GM12878 (cell line): ENCODE measurements at regions not wholly inside any gene's neighbourhood (a gene's known extent, or its start where the extent isn't known, plus 50 kb on each side); places are given as distances from the start of the nearest gene placed in this dataset.

Experiments
- ATAC-seq: fragments of 200-7000 bp; cut with Tn5 transposase; 3 replicates; pipeline ENCODE4 v1.9.1; 2020; ENCODE audit warnings: mild to moderate bottlenecking, moderate library complexity
- BruUV-seq: library from RNA; stranded (reverse); fragments of 400-500 nt; replicated peaks from 2 replicates; lab custom pipeline; 2021; lab: Mats Ljungman, UMichigan
- CTCF ChIA-PET: fragments of 300-600 bp; sonication (Branson Sonifier 250); formaldehyde crosslinking; extraction: SDS; loops from one replicate; lab custom pipeline; 2021; ENCODE audit warnings: inconsistent platforms; lab: Yijun Ruan, JAX
- POLR2A ChIA-PET: fragments of 350-600 bp; formaldehyde crosslinking; extraction: SDS; loops from one replicate; lab custom pipeline; 2021; ENCODE audit warnings: inconsistent platforms; lab: Charles Lee
- RAD21 ChIA-PET: fragments of 300-600 bp; sonication (Branson Sonifier 250); formaldehyde crosslinking; loops from one replicate; lab custom pipeline; 2023; ENCODE audit warnings: antibody characterized with exemption; ENCODE audit not compliant: unreplicated experiment; lab: Charles Lee
- SMC1A ChIA-PET: fragments of 300-600 bp; sonication (Branson Sonifier 250); formaldehyde crosslinking; loops from one replicate; lab custom pipeline; 2023; ENCODE audit not compliant: unreplicated experiment, uncharacterized antibody; lab: Charles Lee
- DNase-seq: peaks from one replicate; pipeline ENCODE4 v3.0.0-alpha.2; 2011; ENCODE audit warnings: low read depth, low spot score
- FAIRE-seq: peaks from 3 replicates; lab custom pipeline; 2011; peaks lifted over from hg19 to GRCh38; lab: Jason Lieb, UNC
- H2AFZ ChIP-seq: 2 replicates; pipeline ENCODE4 v1.6.0; 2011; ENCODE audit warnings: low read depth, low read length, control low read depth; ENCODE audit not compliant: control insufficient read depth
- H3K27ac ChIP-seq: 2 replicates; pipeline ENCODE4 v1.5.1; 2011; ENCODE audit warnings: control low read depth; ENCODE audit not compliant: control insufficient read depth, insufficient read depth
- H3K27me3 ChIP-seq, 2 experiments: replicated peaks in 1 of 2; 2 replicates each; pipeline versions ENCODE4 v1.6.0 to v1.6.1; 2011; ENCODE audit warnings: low read length in 1 of 2; ENCODE audit not compliant: control insufficient read depth in 2 of 2, insufficient read depth in 2 of 2
- H3K36me3 ChIP-seq, 2 experiments: 2 replicates each; pipeline ENCODE4 v1.5.1; 2011; ENCODE audit warnings: low read length in 1 of 2; ENCODE audit not compliant: control insufficient read depth in 2 of 2, insufficient read depth in 2 of 2
- H3K4me1 ChIP-seq: 2 replicates; pipeline ENCODE4 v1.6.1; 2011; ENCODE audit warnings: mild to moderate bottlenecking, low read length, moderate library complexity, mixed read lengths; ENCODE audit not compliant: control insufficient read depth, insufficient read depth
- H3K4me2 ChIP-seq: 2 replicates; pipeline ENCODE4 v1.6.0; 2011; ENCODE audit warnings: control low read depth; ENCODE audit not compliant: control insufficient read depth, insufficient read depth
- H3K4me3 ChIP-seq: fragments of 200-600 bp; sonication (generic); 2 replicates; pipeline ENCODE4 v1.5.1; 2016
- H3K79me2 ChIP-seq: 2 replicates; pipeline ENCODE4 v1.6.0; 2011; ENCODE audit warnings: low read length; ENCODE audit not compliant: control insufficient read depth, insufficient read depth
- H3K9ac ChIP-seq: 2 replicates; pipeline ENCODE4 v1.8.0; 2011; ENCODE audit warnings: low read length, control low read depth, mixed read lengths; ENCODE audit not compliant: control insufficient read depth, insufficient read depth
- H3K9me3 ChIP-seq: replicated peaks from 3 replicates; pipeline ENCODE4 v1.5.1; 2011; ENCODE audit warnings: mild to moderate bottlenecking, low read length; ENCODE audit not compliant: control insufficient read depth, insufficient read depth
- H4K20me1 ChIP-seq: 2 replicates; pipeline ENCODE4 v1.6.0; 2011; ENCODE audit not compliant: control insufficient read depth, insufficient read depth
- ATF7 ChIP-seq: fragments of 450-650 bp; IDR thresholded peaks from 2 replicates; pipeline ENCODE4 v1.6.1; 2016; ENCODE audit warnings: low read depth, mild to moderate bottlenecking
- CHD4 ChIP-seq: fragments of 200-600 bp; sonication (generic); IDR thresholded peaks from 2 replicates; pipeline ENCODE4 v1.6.1; 2016; ENCODE audit warnings: mild to moderate bottlenecking
- CTCF ChIP-seq, 3 experiments: IDR thresholded peaks in 2 of 3; conservative IDR thresholded peaks in 1 of 3; 2 replicates each; pipeline ENCODE4 v1.5.1; 2011; ENCODE audit warnings: low read depth in 3 of 3, low read length in 3 of 3, mild to moderate bottlenecking in 3 of 3, control low read depth in 2 of 3, moderate library complexity in 2 of 3, inconsistent platforms in 1 of 3, mixed read lengths in 1 of 3; ENCODE audit not compliant: control insufficient read depth in 2 of 3, insufficient read depth in 1 of 3; ENCODE audit errors: extremely low read depth in 1 of 3
- E2F4 ChIP-seq: IDR thresholded peaks from 2 replicates; pipeline ENCODE4 v1.6.1; 2012; ENCODE audit warnings: low read depth, low read length, improper control_type of control experiment
- FOS ChIP-seq: IDR thresholded peaks from 3 replicates; pipeline ENCODE4 v1.6.1; 2011; ENCODE audit warnings: borderline replicate concordance; ENCODE audit not compliant: insufficient read length; ENCODE audit errors: extremely low read depth
- IKZF2 ChIP-seq, 2 experiments: fragments of 450-650 bp; IDR thresholded peaks; 2 replicates each; pipeline ENCODE4 v1.6.1; 2017; ENCODE audit warnings: mild to moderate bottlenecking in 2 of 2, moderate library complexity in 2 of 2
- MTA2 ChIP-seq: fragments of 450-650 bp; IDR thresholded peaks from 2 replicates; pipeline ENCODE4 v1.6.1; 2016; ENCODE audit warnings: low read depth, mild to moderate bottlenecking, moderate library complexity
- MYB ChIP-seq: fragments of 150-350 bp; IDR thresholded peaks from 2 replicates; pipeline ENCODE4 v1.6.1; 2014; ENCODE audit warnings: mild to moderate bottlenecking, low read depth, low read length, borderline replicate concordance
- PAX5 ChIP-seq: IDR thresholded peaks from 2 replicates; pipeline ENCODE4 v1.6.1; 2011; ENCODE audit warnings: low read depth, low read length, borderline replicate concordance
- POLR2A ChIP-seq: IDR thresholded peaks from 2 replicates; pipeline ENCODE4 v1.6.1; 2011; ENCODE audit warnings: low read depth, mild to moderate bottlenecking, low read length
- POU2F2 ChIP-seq: IDR thresholded peaks from 3 replicates; pipeline ENCODE4 v1.6.1; 2011; ENCODE audit warnings: low read depth, mild to moderate bottlenecking, low read length, borderline replicate concordance
- RAD21 ChIP-seq: IDR thresholded peaks from 2 replicates; pipeline ENCODE4 v1.6.1; 2011; ENCODE audit warnings: mild to moderate bottlenecking, low read depth, low read length, moderate library complexity; ENCODE audit not compliant: insufficient read depth
- SMARCA5 ChIP-seq: fragments of 450-650 bp; IDR thresholded peaks from 2 replicates; pipeline ENCODE4 v1.6.1; 2017; ENCODE audit warnings: mild to moderate bottlenecking
- SP1 ChIP-seq: IDR thresholded peaks from one replicate; pipeline ENCODE4 v1.6.1; 2011; ENCODE audit warnings: low read depth, low read length
- WRNIP1 ChIP-seq: IDR thresholded peaks from 2 replicates; pipeline ENCODE4 v1.6.1; 2011; ENCODE audit warnings: low read depth, low read length, improper control_type of control experiment, borderline replicate concordance
- ZBED1 ChIP-seq: IDR thresholded peaks from 2 replicates; pipeline ENCODE4 v1.6.1; 2016; ENCODE audit warnings: borderline replicate concordance
- WGBS: methylation state at CpG from one replicate; pipeline ENCODE4 v1.1.6; 2016; ENCODE audit warnings: low lambda C conversion rate; ENCODE audit not compliant: insufficient replicate concordance, insufficient coverage; ENCODE audit errors: missing lambda C conversion rate; 5-methylcytosine and 5-hydroxymethylcytosine counted together
- in situ Hi-C: fragments of 300-500 bp; cut with MboI; formaldehyde crosslinking; loops from 9 replicates; pipeline ENCODE4 v1.14.3; 2018; ENCODE audit warnings: mixed read lengths
- intact Hi-C: fragments of 100-400 bp; cut with micrococcal nuclease; formaldehyde crosslinking; loops from one replicate; pipeline ENCODE4 v1.14.2; 2022; ENCODE audit not compliant: unreplicated experiment

GRCh38 chr14:105945896-105946295, 419.5 kb downstream of the TMEM121 start:
- Histone ChIP-seq H3K4me3 (no peak overlapping the region), H3K9me3 (no peaks in the 10 kb centered on the region), H3K27me3 (no peaks in the 10 kb centered on the region), H2AFZ (no peak overlapping the region), H3K9ac (no peak overlapping the region), H3K27ac (no peak overlapping the region), H3K4me1 (peaks cover 2% of the 10 kb centered on the region; the same call in 1 of the 2 replicates), H3K79me2 (no peaks in the 10 kb centered on the region), H3K4me2 (no peak overlapping the region), H3K36me3 (no peaks in the 10 kb centered on the region), H4K20me1 (no peaks in the 10 kb centered on the region)
- FAIRE-seq (no peak), DNase-seq (no peak), ATAC-seq (no peak)
- RAD21 ChIA-PET = no interaction called here
- no TSS peak for BruUV-seq
- intact Hi-C loops = no loop called here
- CTCF ChIA-PET = no interaction called here
- TF ChIP-seq SP1 = no peak
- no peak for TF ChIP-seq E2F4
- peak; percentile 21; the same call in 1 of the 2 replicates for TF ChIP-seq RAD21
- no peak for TF ChIP-seq POLR2A
- no CpG with 5 or more reads among the region's 7 CpGs for WGBS
- in situ Hi-C loops = no loop called here
- SMC1A ChIA-PET = no interaction called here
- POLR2A ChIA-PET = no interaction called here

- DNase-seq = no peak
- intact Hi-C loops = no loop called here
- Histone ChIP-seq H4K20me1 (no peaks in the 10 kb centered on the region), H3K79me2 (no peaks in the 10 kb centered on the region), H3K27ac (no peak overlapping the region), H3K9ac (no peak overlapping the region), H3K4me3 (no peak overlapping the region), H3K27me3 (no peaks in the 10 kb centered on the region), H2AFZ (no peak overlapping the region), H3K4me2 (no peak overlapping the region), H3K4me1 (peaks cover 3% of the 10 kb centered on the region; the same call in 1 of the 2 replicates), H3K9me3 (no peaks in the 10 kb centered on the region), H3K36me3 (no peaks in the 10 kb centered on the region)
- ChIA-PET RAD21 (no interaction called here), SMC1A (no interaction called here), CTCF (no interaction called here), POLR2A (no interaction called here)
- TF ChIP-seq CTCF (IDR thresholded peaks at IDR 0.05 in 2 of 3, conservative IDR thresholded peaks at IDR 0.05 in 1 of 3; ENCODE audit: control insufficient read depth in 2 of 3, extremely low read depth in 1 of 3, insufficient read depth in 1 of 3, low read depth in 3 of 3, low read length in 3 of 3) = no peak
- TF ChIP-seq CHD4 = no peak
- TF ChIP-seq ZBED1 = no peak
- no peak for TF ChIP-seq POU2F2
- no peak for TF ChIP-seq MTA2
- no peak for TF ChIP-seq MYB
- TF ChIP-seq FOS = no peak
- TF ChIP-seq WRNIP1 = no peak
- no peak for TF ChIP-seq PAX5
- no peak for TF ChIP-seq IKZF2 (IDR thresholded peaks at IDR 0.05)
- TF ChIP-seq SMARCA5 = no peak
- TF ChIP-seq ATF7 = no peak
- ATAC-seq = no peak
- no CpG with 5 or more reads among the region's 4 CpGs for WGBS
- in situ Hi-C loops = no loop called here
- no TSS peak for BruUV-seq
- FAIRE-seq = no peak
Measured at GRCh38 chr14:105947599-105947998, 421.2 kb downstream of the TMEM121 start.
